Astrocyte (in vitro differentiated cells and primary cell): ENCODE measurements at regions not wholly inside any gene's neighbourhood (a gene's known extent, or its start where the extent isn't known, plus 50 kb on each side); places are given as distances from the start of the nearest gene placed in this dataset.
"Not testable (repeated sequence)": the region's sequence is repeated elsewhere in the genome, so short reads cannot be mapped to it uniquely, and the experiment has no call there.

Experiments used
- DNase-seq: peaks from one replicate; pipeline ENCODE4 v3.0.0-alpha.2; 2010; ENCODE audit warnings: low read depth
- FAIRE-seq: peaks from 2 replicates; lab custom pipeline; 2011; peaks lifted over from hg19 to GRCh38; lab: Jason Lieb, UNC
- H2AFZ ChIP-seq: 2 replicates; pipeline ENCODE4 v1.6.0; 2012; ENCODE audit warnings: low read depth, low read length, inconsistent platforms
- H3K27ac ChIP-seq: 2 replicates; pipeline ENCODE4 v1.5.1; 2011; ENCODE audit warnings: low read depth, low read length, inconsistent platforms
- H3K27me3 ChIP-seq: 2 replicates; pipeline ENCODE4 v1.6.0; 2011; ENCODE audit warnings: low read length, inconsistent platforms; ENCODE audit not compliant: insufficient read depth
- H3K36me3 ChIP-seq: 2 replicates; pipeline ENCODE4 v1.5.1; 2011; ENCODE audit warnings: low read length, inconsistent platforms; ENCODE audit not compliant: insufficient read depth
- H3K4me1 ChIP-seq: 2 replicates; pipeline ENCODE4 v1.5.1; 2011; ENCODE audit warnings: low read length, inconsistent platforms; ENCODE audit not compliant: insufficient read depth
- H3K4me2 ChIP-seq: 2 replicates; pipeline ENCODE4 v1.6.0; 2012; ENCODE audit warnings: low read length, inconsistent platforms
- H3K4me3 ChIP-seq: 2 replicates; pipeline ENCODE4 v1.5.1; 2011; ENCODE audit warnings: low read depth, mild to moderate bottlenecking, low read length, inconsistent platforms; ENCODE audit not compliant: insufficient read depth
- H3K79me2 ChIP-seq: 2 replicates; pipeline ENCODE4 v1.6.0; 2012; ENCODE audit warnings: mild to moderate bottlenecking, low read length, inconsistent platforms; ENCODE audit not compliant: insufficient read depth
- H3K9ac ChIP-seq: 2 replicates; pipeline ENCODE4 v1.6.0; 2012; ENCODE audit warnings: mild to moderate bottlenecking, low read length, inconsistent platforms
- H3K9me3 ChIP-seq: 2 replicates; pipeline ENCODE4 v1.5.1; 2012; ENCODE audit warnings: low read depth, mild to moderate bottlenecking, low read length, inconsistent platforms; ENCODE audit not compliant: insufficient read depth
- H4K20me1 ChIP-seq: 2 replicates; pipeline ENCODE4 v1.6.0; 2012; ENCODE audit warnings: low read length, inconsistent platforms; ENCODE audit not compliant: insufficient read depth
- H3K27ac Mint-ChIP-seq: one replicate; pipeline ENCODE4 v1.8.0; 2021; ENCODE audit warnings: mild to moderate bottlenecking, mixed read lengths; ENCODE audit not compliant: unreplicated experiment
- H3K27me3 Mint-ChIP-seq: one replicate; pipeline ENCODE4 v1.8.0; 2021; ENCODE audit warnings: low read depth, mixed read lengths; ENCODE audit not compliant: unreplicated experiment
- H3K36me3 Mint-ChIP-seq: one replicate; pipeline ENCODE4 v1.8.0; 2021; ENCODE audit warnings: low read depth, mixed read lengths; ENCODE audit not compliant: unreplicated experiment
- H3K4me1 Mint-ChIP-seq: one replicate; pipeline ENCODE4 v1.8.0; 2021; ENCODE audit warnings: low read depth, mixed read lengths; ENCODE audit not compliant: unreplicated experiment
- H3K4me3 Mint-ChIP-seq: one replicate; pipeline ENCODE4 v1.8.0; 2021; ENCODE audit warnings: mild to moderate bottlenecking, moderate library complexity, mixed read lengths; ENCODE audit not compliant: unreplicated experiment
- H3K9me3 Mint-ChIP-seq: one replicate; pipeline ENCODE4 v1.8.0; 2021; ENCODE audit warnings: mild to moderate bottlenecking, mixed read lengths; ENCODE audit not compliant: unreplicated experiment
- CTCF ChIP-seq: IDR thresholded peaks from 2 replicates; pipeline ENCODE4 v1.5.1; 2011; ENCODE audit warnings: low read depth, mild to moderate bottlenecking, inconsistent platforms, low read length, moderate library complexity; ENCODE audit not compliant: insufficient read depth
- EZH2 ChIP-seq: IDR thresholded peaks from 2 replicates; pipeline ENCODE4 v1.6.1; 2012; ENCODE audit warnings: mild to moderate bottlenecking, low read length, inconsistent platforms; ENCODE audit not compliant: insufficient read depth

- Histone ChIP-seq H2AFZ (no peak overlapping the region), H4K20me1 (no peaks in the 10 kb centered on the region), H3K4me2 (no peak overlapping the region), H3K9me3 (no peaks in the 10 kb centered on the region), H3K4me3 (no peak overlapping the region), H3K9ac (no peak overlapping the region), H3K4me1 (peaks cover 2% of the 10 kb centered on the region), H3K36me3 (no peaks in the 10 kb centered on the region), H3K27ac (no peak overlapping the region), H3K27me3 (no peaks in the 10 kb centered on the region), H3K79me2 (no peaks in the 10 kb centered on the region)
- H3K27ac Mint-ChIP-seq, result no peak overlapping the region
- no peaks in the 10 kb centered on the region for H3K36me3 Mint-ChIP-seq
- H3K9me3 Mint-ChIP-seq, result peaks cover 3% of the 10 kb centered on the region
- no peak overlapping the region for H3K4me3 Mint-ChIP-seq
- peaks cover under 1% of the 10 kb centered on the region for H3K4me1 Mint-ChIP-seq
- DNase-seq, result no peak
- FAIRE-seq, result no peak
- no peaks in the 10 kb centered on the region for H3K27me3 Mint-ChIP-seq
- TF ChIP-seq EZH2 (no peak), CTCF (no peak)
These were observed 801.2 kb upstream of the GOT2 start for GRCh38 chr16:59535298-59535697.

GRCh38 chr16:59527206-59527997 is 793.3 kb upstream of the GOT2 start:
- Mint-ChIP-seq H3K9me3 (no peaks in the 10 kb centered on the region), H3K4me1 (peaks cover 21% of the 10 kb centered on the region), H3K36me3 (no peaks in the 10 kb centered on the region), H3K27me3 (no peaks in the 10 kb centered on the region), H3K27ac (peak overlapping the region; percentile 83), H3K4me3 (no peak overlapping the region)
- Histone ChIP-seq H3K27me3 (peaks cover 2% of the 10 kb centered on the region), H3K4me3 (no peak overlapping the region), H3K4me2 (peak overlapping the region; percentile 67), H3K36me3 (no peaks in the 10 kb centered on the region), H2AFZ (no peak overlapping the region), H3K27ac (no peak overlapping the region), H4K20me1 (no peaks in the 10 kb centered on the region), H3K9me3 (no peaks in the 10 kb centered on the region), H3K4me1 (peaks cover 11% of the 10 kb centered on the region), H3K9ac (peak overlapping the region; percentile 4), H3K79me2 (no peaks in the 10 kb centered on the region)
- FAIRE-seq, result peak; percentile 56
- DNase-seq, result peak; percentile 86
- TF ChIP-seq EZH2 (no peak), CTCF (no peak)

- Mint-ChIP-seq H3K27me3 (peaks cover 7% of the 10 kb centered on the region), H3K36me3 (no peaks in the 10 kb centered on the region), H3K4me1 (peaks cover 18% of the 10 kb centered on the region), H3K4me3 (no peak overlapping the region), H3K9me3 (peaks cover 4% of the 10 kb centered on the region), H3K27ac (no peak overlapping the region)
- H3K4me1 ChIP-seq, result peaks cover 11% of the 10 kb centered on the region
- DNase-seq, result no peak
- FAIRE-seq, result no peak
- H3K27ac ChIP-seq, result no peak overlapping the region
- no peak for TF ChIP-seq CTCF
- TF ChIP-seq EZH2, result no peak
- no peaks in the 10 kb centered on the region for H4K20me1 ChIP-seq
- no peaks in the 10 kb centered on the region for H3K9me3 ChIP-seq
- no peaks in the 10 kb centered on the region for H3K79me2 ChIP-seq
- H3K27me3 ChIP-seq, result peaks cover 2% of the 10 kb centered on the region
- no peak overlapping the region for H3K4me3 ChIP-seq
- H3K36me3 ChIP-seq, result no peaks in the 10 kb centered on the region
- H3K4me2 ChIP-seq, result no peak overlapping the region
- H3K9ac ChIP-seq, result no peak overlapping the region
- H2AFZ ChIP-seq, result no peak overlapping the region
These were observed 788.7 kb upstream of the GOT2 start for GRCh38 chr16:59522826-59523225.

- not testable (repeated sequence) for H3K36me3 Mint-ChIP-seq, H3K27ac ChIP-seq, H2AFZ ChIP-seq, H3K4me1 Mint-ChIP-seq, H3K9me3 ChIP-seq, H3K9ac ChIP-seq, H3K4me3 Mint-ChIP-seq, H3K79me2 ChIP-seq, H3K4me1 ChIP-seq, H4K20me1 ChIP-seq, H3K27me3 ChIP-seq, DNase-seq, H3K4me2 ChIP-seq, H3K36me3 ChIP-seq, H3K27ac Mint-ChIP-seq, H3K4me3 ChIP-seq, FAIRE-seq
- Mint-ChIP-seq H3K27me3 (peaks cover 13% of the 10 kb centered on the region), H3K9me3 (peaks cover 17% of the 10 kb centered on the region)
These were observed 784.6 kb upstream of the GOT2 start for GRCh38 chr16:59518721-59519120.
